Hematopoietic multipotent progenitor cell treated with erythropoietin and hydrocortisone succinate and interleukin-3 and kit ligand, for 15 days (in vitro differentiated cells): ENCODE measurements at regions not wholly inside any gene's neighbourhood (a gene's known extent, or its start where the extent isn't known, plus 50 kb on each side); places are given as distances from the start of the nearest gene placed in this dataset.
"Not testable (repeated sequence)": the region's sequence is repeated elsewhere in the genome, so short reads cannot be mapped to it uniquely, and the experiment has no call there.

Source experiments
- DNase-seq: peaks from one replicate; pipeline ENCODE4 v3.0.0-alpha.2; 2015; ENCODE audit warnings: low spot score

DNA sequence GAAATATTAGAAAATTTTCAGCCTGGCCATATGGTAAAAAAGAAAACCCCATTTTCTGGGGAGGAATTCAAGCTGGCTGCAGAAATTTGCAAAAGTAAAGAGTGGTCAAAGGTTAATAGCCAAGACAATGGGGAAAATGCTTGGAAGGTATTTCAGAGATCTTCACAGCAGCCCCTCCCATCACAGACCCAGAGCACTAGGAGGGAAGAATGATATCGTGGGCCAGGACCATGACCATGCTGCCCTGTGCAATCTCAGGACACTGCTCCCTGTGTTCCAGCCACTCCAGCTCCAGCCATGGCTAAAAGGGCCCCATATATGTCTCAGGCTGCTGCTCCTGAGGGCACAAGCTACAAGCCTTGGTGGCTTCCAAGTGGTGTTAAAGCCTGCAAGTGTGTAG, 93.9 kb upstream of the AGAP1 start:
- no peak for DNase-seq

DNA sequence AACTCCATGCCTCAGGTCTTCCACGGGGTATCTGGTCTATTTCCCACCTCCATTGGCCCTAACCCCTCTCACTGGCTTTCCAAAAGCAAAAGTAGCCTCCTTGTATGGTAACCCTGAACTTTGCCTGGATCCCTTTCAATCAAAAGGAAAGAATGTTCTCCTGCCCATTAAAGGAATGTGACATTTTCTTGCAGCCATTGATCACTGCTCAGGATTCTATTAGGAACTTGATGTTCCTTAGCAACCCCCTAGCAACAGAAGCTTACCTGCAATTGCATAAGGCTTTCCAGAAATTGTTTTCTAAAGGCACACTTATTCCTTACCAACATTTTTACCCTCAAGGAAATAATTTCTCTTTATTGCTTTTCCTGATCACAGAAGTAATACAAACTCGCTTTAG, 91.4 kb upstream of the AGAP1 start:
- no peak for DNase-seq

DNA sequence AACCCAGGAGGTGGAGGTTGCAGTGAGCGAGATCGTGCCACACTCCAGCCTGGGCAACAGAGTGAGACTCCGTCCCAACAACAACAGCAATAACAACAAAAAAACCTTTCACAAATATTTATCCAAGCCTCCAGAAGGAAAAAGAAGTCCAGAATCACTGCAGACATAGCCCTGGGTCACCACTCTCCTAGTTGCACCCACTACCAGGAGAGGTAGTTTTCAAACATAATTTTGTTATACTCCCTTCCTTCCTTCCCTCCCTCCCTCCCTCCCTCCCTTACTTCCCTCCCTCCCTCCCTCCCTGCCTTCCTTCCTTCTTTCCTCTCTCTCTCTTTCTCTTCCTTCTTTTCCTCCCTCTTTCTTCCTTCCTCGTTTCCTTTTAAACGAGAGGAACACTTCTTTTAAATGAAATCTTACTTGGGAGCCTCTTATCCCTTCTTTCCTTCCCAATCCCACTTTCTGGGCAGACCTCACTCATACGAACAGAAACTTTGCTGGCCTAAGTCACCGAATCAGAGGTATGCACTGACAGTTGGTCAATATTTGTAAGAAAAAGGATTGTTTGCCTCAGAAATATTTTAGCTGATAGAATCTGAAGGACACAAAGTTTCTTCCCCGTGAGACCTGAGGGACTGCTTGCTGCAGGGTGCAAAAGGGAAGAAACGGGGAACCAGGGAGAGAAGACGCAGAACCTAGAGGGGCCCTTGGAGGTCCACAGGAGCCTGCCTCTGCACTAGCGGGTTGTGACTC, 88.1 kb upstream of the AGAP1 start:
- no peak for DNase-seq

DNA sequence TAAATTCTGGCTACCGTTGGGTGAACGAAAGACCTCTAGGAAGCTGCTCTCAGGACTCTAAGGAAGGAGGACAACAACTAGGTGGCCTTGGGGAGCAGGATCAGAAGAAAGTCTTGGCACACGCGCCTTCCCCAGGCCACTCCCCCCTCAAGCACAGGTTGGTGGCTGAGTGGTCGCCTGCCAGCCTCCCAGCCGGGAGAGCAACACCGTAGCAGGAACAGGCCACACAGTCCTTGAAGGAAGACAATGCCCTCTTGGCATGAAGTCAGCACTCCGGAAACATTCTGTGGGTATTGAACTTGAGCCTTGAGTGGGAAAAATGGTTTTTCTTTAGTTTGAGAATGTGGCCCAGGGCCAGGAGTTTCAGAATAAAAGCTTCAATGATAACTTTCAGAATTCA, 87.4 kb upstream of the AGAP1 start:
- no peak for DNase-seq

DNA sequence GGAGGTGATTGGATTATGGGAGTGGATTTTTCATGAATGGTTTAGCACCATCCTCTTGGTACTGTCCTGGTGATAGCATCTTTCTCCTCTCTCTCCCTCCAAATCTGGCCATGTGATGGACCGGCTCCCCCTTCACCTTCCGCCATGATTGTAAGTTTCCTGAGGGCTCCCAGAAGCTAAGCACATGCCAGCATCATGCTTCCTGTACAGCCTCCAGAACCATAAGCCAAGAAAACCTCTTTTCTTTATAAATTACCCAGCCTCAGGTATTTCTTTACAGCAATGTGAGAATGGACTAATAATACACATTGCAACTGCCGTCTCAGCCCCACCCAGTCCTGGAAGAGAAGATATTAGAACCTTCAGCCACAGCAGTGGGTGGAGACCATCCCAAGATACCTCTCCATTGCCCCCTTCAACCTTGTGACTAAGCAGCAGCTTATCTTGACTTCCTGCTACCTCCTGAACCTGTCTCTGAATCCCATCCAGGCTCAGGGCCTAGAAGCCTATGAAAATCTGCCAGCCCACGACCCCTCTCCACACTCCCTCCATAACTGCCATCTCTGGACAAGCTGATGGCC, 81.8 kb upstream of the AGAP1 start:
- DNase-seq, result no peak

DNA sequence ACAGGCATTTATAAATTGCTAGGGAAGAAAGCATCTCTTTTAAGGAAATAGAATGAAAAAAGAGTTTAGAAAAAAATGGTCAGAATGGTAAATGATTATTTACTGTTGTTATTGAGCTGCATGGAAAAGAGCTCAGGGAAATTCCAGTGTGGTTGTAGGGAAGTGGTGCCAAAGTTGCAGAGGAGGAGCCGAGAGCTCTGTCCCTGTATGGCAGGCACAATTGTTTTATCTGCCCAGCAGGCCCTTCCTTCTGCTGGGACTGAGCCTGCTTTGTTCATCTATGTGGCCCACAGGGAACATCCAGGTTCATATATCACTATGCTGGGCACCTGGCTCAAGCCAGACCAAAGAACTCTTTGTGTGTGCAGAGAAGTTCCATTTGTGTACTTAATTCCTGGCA, 80.8 kb upstream of the AGAP1 start:
- DNase-seq, result no peak

DNA sequence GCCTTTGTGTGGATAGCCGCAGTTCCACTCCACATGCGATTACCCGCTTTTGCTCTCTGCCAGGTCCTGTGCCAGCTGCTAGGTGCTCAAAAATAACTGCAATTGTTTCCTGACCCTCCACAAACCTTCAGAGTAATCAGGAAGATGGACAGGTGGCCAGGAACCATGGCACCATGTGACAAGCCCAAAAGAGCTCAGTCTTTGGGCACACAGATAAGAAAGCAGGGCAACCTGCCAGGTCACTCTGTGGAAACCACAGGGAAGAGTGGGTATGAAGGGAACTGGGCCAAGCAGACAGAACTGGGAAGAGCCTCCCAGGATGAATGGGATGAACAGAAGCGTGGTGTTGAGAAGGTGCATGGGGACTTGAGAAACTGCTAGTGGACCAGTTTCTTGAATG, 79.4 kb upstream of the AGAP1 start:
- DNase-seq, result no peak

DNA sequence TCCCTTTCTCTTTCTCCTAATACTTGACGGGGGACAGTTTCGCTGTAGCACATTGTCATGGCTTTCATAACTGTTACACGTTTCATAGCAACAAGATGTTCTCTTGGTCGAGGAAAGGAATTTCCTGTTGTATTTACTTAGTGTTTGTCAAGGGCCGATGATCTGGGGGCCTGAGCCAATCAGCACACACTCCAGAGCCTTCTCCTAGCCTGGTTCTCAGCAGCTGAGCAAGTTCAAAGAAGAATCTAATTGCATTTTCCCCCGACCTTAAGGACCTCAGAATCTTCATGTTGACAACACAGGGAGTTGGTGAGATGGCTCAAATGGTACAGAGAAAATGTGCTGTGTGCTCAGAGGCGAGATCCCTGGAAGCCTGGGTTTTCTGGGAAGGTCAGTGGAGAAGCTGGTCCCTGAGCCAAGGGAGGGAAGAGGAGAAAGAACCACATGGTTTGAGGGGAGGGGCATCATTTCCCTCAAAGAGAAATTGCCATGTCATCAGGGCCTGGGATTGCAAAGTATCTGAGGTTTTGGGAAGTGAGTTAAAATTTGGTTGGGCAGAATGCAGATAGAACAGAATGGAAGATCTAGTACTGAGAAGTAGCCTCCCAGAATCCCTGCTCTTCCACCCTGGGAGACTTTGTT, 76.9 kb upstream of the AGAP1 start:
- no peak for DNase-seq

DNA sequence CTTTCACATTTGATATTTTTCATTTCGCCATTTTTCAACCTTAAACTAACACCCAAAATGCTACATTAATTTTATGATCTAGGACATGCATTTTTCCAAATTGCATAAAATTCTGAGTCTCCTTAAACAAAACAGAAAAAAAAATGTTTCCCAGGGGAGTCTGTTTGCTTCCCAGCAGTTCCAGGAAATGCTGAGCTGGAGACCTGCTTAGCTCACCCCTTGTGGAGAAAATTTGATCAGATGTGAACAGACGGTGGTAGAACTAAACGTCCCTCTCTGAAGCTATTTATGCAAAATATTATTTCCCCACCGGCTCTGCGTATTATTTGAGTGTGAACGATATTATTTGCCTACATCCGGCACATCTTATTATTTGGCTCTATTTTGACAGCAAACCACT, 74.9 kb upstream of the AGAP1 start:
- no peak for DNase-seq

DNA sequence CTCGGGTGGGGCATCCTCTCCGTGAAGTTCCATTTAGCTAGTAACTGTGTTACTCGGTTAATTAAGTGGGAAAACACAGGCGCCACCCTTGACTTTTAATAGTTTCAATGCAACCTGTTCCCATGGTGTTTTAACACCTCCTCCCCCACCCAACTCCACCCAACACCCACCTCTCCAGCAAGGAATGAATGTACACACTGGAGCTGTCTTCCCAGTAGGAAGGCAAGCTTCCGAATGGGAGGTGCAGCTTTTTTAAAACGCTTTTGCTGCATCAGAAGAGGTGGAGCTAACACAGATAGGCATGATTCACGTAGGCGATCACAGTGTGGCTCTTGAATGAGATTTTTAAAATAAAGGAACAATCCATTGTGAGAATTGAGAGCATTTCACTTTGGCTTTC, 73.8 kb upstream of the AGAP1 start:
- no peak for DNase-seq

DNA sequence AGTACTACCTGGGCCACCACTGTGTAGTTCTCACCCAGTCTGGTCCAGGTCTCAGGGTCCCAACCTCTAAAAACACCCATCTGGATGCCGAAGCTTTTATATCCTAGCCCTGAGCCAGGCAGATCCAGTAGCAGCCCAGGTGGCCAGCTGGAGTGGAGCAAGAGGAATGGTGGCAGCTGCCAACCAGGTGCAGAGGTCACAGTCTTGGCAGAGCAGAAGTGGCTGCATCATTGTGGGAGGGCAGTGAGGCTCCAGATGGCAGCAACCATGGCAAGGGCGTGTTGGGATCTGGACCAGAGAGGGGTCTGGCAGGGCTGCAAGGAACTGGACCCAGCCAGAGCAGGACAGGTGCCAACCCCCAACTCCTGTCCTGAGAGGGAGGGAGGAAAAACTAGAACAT, 72.2 kb upstream of the AGAP1 start:
- DNase-seq, result no peak

DNA sequence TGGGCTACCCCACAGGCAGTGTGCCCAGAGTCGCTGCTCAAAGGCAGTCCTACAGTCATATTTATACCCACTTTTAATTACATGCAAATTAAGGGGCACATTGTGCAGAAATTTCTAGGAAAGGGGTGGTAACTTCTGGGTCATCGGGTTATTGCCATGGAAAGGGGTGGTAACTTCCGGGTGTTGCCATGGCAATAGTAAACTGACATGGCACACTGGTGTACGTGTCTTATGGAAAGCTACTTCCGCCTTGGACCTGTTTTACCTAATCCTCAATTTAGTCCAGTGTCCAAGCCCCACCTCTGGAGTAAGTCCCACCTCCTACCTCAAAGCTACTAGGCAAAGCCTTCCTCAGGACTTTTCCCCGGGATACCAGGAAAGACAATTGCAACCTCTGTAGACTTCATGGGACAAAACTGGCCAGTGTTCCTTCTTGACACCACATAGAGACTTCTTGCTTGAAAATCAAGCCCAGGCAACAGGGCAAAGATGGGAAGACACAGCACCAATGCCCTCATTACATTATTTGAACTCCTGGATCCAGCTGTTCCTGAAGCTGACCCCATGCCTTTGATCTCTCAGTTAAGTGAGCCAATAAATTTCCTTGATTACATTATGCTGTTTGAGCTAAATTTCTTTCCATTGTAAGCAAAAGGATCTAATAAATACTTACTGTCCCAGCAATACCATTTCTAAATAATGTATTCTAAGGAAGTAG, 63.3 kb upstream of the AGAP1 start:
- DNase-seq, result no peak

DNA sequence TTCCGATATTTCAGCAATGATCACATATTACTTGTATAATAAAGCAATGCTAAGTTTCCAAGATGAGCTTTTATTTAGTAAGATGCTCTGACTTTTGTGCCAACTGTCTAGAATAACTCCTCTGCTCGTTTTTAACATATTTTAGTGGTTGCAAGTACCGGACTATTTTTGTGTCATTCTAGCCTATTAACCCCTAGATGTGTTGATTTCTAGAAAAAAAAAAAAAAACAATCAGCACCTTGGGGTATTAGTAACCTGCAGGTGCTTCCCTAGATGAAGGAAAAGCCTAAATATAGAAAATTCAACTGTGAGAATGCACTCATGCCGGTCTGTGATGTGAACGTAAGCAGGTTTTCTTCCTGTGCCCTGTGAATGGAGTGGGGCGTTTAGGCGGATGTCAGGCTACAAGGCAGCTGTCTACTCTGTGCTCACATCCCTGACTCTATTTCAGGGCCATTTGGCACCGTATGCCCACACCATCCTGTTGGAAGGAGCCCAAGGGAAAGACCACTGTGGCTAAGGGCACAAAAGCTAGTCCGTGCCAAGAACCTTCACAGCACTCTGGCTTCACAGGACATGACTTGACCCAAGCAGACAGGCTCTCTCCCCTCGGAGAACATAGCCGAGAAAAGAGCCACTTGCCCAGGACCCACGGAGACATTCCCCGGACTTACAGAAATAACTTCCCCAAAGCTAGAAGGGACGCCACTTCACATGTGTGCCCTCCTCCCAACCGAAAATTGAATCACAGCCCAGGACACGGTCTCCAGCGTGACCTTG, 60.9 kb upstream of the AGAP1 start:
- no peak for DNase-seq

DNA sequence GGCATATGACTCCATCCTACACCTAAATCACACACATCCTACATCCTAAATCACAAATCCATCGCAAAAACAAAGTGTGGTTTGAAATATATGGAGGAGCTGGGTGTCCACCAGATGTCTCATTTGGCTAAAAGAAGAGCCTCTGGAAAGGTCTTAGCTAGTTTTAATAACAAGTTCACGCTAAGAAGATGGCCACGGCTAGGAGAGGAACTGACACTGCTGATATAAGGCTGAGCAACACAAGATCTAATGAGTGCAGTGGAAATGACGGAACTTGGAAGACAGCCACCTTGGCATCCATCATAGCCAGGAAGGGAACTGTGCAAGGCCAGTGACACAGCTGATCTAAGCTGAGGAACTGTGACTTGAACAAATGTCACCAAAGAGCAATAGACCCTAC, 60.0 kb upstream of the AGAP1 start:
- DNase-seq, result peak; percentile 48

DNA sequence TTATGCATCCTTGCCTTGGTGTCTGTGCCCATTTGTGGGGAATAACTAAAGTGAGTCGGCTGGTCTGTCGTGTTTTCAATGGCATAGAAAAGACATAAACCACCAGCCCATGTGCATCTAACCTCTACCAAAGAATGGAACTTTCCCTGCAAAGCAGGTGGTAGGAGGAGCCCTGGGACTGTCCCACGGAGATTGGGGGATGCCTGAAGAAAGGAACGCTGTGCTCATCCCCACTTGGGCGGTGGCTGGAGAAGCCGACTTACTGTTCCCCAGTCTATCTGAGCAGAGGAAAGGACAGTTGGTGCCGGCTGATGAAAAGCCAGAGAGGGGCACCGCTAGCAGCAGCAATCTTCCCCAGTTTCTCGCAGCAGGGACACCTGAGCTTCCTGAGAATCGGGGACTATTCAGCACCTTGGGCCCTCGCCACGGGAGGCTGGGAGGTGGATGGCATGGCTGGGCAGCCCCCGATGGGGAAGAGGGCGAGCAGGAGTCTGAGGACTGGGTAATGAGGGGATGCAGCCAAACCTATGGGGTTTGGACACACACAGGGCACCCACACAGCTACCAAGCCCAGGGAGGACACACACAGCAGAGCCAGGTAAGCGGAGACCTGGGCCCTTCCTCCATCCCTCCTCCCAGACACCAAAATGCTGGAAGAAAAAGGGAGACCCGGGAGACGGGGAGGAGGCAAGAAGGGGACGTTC, 53.7 kb upstream of the AGAP1 start:
- DNase-seq, result no peak

DNA sequence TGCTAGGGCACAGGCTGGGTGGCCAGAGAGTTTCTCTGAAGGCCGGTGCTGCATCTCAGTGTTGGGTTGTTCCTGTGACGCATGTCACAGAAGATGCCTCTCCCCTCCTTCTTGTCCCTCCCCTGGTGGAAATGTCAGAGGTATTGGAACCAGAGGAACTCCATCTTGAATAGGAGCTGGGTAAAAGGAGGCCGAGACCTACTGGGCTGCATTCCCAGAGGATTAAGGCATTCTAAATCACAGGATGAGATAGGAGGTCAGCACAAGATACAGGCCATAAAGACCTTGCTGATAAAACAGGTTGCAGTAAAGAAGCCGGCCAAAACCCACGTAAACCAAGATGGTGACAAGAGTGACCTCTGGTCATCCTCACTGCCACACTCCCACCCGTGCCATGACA, 50.3 kb upstream of the AGAP1 start:
- DNase-seq, result not testable (repeated sequence)
